Stimulated activated naive CD4-positive, alpha-beta T cell treated with Interleukin-2 at 50 U/mL for 16 hours (primary cell): ENCODE measurements at regions not wholly inside any gene's neighbourhood (a gene's known extent, or its start where the extent isn't known, plus 50 kb on each side); places are given as distances from the start of the nearest gene placed in this dataset.

ENCODE experiments used
- DNase-seq: peaks from one replicate; lab custom pipeline; 2025; lab: John Stamatoyannopoulos, UW

GRCh38 chr2:234247453-234248180 is 197.1 kb downstream of the SPP2 start:
- DNase-seq: no peak

DNA sequence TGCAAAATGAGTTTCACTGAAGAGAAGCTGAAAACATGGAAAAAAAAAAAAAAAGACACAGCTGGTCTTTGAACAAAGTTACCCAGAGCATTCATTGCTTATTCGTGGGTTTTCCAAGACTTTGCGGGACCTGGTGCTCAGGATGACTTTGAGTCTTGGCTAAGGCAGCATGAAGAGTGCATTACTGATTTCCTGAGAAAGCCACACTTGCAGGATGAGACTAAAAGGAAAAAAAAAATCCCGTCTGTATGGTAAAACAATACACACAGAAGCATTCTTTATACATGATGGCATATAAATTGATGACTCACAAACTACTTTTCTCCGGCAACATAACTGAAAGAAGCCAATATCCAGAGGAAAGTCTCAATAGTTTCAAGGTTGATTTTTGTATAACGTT is 195.4 kb downstream of the SPP2 start:
- no peak for DNase-seq

DNA sequence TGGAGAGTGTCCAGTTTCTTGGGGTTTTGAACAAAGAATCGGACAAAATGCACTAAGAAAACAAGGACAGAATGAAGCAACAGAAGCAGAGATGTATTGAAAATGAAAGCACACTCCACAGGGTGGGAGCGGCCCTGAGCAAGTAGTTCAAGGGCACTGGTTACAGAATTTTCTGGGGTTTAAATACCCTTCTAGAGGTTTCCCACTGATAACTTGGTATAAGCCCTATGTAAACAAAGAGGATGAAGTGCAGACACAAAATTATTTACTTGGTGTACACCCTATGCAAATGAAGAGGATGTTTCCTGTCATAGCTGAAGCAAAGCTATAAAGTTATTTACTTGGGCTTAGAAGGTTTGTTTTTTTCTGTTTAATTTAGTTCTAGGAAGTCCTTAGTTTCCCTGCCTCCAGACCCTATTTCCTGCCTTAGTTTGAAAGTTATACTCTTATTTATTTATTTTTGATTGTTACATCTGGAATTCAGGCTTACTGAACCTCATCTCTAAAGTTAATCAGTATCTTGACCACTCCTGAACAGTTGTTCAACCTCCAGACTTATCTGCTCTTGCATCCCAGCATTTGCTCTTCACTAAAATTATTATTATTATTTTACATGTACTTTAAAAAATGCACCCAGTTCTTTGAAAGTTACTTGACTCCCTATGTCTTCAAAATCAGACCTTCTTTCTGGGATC is 193.5 kb downstream of the SPP2 start:
- no peak for DNase-seq

- no peak for DNase-seq
Measured at GRCh38 chr2:234242459-234242836, 191.9 kb downstream of the SPP2 start.

DNA sequence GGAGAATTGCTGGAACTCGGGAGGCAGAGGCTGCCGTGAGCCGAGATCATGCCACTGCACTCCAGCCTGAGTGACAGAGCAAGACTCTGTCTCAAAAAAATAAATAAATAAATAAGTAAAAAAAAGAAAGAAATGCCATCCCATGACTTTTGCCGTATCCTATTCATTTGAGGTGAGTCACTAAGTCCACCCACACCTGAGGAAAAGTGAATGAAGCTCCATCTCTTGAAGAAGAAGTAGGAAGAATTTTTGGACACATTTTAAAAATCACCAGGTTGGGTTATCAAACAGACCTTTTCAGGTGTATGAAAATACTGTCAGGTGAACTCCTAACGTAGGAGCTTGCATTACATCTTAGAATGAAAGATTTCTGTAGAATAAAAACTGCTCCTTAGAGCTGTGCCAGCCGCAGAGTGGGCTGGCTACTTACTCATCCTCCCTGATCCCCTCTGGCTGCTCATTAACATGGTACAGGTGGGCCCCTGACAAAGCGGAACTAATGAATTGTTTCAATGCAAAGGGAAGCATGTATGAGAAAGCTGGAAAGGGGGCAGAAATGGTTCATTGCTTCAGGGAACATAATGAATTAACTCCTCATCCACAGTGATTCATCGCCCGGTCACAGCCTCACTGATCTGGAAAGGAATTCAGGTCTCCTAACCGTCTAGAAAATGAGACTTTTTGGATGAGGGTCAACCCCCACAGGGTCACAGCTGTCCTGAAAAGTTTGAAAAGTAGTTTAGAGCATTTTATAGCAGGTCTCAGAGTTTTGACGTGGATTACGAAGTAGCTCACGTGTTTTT is 191.4 kb downstream of the SPP2 start:
- DNase-seq: no peak

GRCh38 chr2:234240917-234241316 is 190.4 kb downstream of the SPP2 start:
- no peak for DNase-seq

GRCh38 chr2:234235191-234235590 is 184.7 kb downstream of the SPP2 start:
- DNase-seq: no peak

- no peak for DNase-seq
Measured at GRCh38 chr2:234231460-234231859, 181.0 kb downstream of the SPP2 start.

DNA sequence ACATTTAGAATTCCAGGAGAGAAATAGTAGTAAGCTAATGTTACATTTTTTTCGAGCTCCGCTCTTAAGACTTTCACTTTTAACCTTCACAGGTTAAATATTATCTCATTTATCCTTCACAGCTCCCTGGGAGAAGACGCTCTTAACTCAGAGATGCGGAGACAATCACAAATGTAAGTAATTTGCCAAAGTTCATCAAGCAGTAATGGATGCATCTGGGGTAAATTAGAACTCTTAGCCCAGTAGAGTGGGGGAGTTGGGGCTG is 168.5 kb downstream of the SPP2 start:
- no peak for DNase-seq

DNA sequence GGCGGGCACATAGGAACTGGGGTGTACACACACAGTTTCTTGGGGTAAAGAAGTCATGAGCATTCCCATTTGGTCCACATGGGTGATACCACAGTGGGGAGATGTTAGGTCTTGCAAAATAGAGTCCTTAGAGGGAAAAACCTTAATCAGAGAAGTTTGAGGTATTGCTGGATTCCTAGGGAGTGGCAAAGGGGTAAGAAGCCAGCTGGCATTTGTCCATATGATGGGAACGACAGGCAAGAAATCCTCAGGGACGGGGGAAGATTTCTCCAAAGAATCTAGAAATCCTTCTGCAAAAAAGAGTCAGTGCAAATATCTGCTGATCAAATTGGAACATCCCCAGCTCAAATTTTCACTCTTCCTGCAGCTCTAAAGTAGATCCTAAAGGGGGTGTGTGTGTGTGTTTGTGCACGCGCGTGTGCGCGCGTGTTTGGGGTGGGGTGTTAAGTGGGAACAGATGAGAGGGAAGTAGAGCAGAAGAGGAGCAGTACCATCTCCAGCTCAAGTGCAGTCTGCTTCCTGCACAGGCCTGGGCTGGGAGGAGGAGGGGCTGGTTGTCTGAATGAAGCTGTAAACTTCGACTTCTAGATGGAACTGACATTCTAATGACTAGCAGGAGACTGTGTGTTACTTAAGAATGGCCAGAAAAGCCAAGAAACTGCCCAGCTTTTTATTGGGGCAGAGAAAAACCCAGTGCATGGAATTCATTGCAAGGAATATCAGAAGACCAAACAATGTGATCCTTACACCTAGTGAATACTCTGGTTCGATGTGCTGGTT is 168.0 kb downstream of the SPP2 start:
- DNase-seq: no peak

- no peak for DNase-seq
Measured at GRCh38 chr2:234212534-234212933, 162.0 kb downstream of the SPP2 start.

GRCh38 chr2:234211797-234212196 is 161.3 kb downstream of the SPP2 start:
- no peak for DNase-seq

DNA sequence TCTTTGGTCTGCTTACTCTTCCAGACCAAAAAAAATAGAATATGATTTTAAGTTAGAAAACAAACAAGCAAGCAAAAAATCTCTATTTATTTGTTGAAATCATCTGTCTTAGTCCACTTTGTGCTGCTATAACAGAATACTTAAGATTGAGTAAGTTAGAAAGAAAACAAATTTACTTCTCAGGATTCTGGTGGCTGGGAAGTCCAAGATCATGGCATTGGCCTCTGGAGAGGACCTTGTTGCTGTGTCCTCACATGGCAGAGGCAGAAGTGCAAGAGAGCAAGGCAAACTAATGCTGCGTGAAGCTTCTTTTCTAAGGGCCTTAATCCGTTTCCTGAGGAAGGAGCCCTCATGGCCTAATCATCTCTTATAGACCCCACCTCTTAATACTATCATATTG is 156.2 kb downstream of the SPP2 start:
- no peak for DNase-seq

- no peak for DNase-seq
Measured at GRCh38 chr2:234204480-234204879, 154.0 kb downstream of the SPP2 start.

DNA sequence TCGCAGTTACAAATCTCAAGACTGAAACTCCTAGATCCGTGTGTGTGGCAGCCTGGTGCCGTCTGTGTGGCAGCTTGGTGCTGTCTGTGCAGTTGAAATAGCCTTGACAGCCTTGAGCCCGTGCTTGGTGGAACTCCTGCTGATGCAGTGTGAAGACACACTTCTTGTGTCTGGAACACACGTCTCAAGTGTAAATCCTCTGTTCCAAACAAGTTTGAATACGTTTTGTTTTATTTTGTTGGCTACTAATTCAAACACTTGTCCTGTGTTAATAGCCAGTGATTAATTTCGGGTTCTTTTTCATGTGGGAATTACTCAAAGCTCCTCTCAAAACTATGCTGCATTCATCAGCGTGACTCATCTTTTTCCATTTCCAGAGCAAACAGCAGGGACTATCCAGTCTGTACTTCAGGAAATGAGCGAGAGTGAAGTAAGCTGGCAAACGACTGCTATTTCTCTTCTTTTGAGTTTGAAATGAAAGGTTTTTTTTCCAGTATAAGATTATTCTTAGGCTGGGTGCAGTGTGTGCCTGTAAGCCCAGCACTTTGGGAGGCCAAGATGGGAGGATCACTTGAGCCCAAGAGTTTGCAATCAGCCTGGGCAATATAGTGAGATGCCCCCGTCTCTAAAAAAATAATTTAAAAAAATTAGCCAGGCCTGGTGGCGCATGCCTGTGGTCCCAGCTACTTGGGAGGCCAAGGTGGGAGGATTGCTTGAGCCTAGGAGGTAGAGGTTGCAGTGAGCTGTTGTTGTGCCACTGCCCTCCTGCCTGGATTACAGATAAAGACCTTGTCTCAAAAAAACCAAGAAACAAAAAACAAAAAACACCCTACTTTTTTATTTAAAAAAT is 152.9 kb downstream of the SPP2 start:
- no peak for DNase-seq

DNA sequence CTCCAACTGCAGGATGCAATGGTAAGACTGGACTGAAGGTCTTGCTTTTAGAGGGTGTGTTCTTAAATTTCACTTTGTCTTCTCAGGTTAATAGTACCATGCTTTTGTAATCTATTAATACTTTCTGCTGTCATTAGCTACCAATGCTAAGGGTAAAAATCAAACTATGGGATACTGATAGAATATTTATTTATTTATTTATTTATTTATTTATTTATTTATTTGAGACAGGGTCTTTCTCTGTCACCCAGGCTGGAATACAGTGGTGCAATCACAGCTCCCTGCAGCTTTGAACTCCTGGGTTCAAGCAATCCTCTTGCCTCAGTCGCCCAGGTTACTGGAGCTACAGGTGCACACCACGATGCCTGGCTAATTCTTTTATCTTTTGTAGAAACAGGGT is 152.1 kb downstream of the SPP2 start:
- DNase-seq: no peak

DNA sequence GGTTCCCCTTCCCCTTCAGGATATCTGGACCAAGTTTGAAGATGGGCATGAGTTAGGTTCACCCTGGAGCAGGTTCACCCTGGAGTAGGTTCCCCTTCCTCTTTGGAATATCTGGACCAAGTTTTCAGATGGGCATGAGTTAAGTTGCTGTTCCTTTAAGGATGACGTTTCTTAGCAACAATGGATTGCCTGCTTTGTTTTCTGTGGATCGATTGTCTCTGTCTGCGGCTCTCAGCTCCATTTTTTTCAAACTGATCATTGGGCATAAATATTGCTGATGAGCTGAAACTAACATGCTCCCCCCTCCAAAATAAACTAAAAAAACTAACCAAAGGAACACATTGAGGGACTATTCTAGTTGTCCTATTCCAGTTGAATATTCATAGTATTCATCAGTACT is 149.5 kb downstream of the SPP2 start:
- DNase-seq: no peak

- no peak for DNase-seq
Measured at GRCh38 chr2:234198976-234199375, 148.5 kb downstream of the SPP2 start.

- no peak for DNase-seq
Measured at GRCh38 chr2:234195516-234195915, 145.0 kb downstream of the SPP2 start.

DNA sequence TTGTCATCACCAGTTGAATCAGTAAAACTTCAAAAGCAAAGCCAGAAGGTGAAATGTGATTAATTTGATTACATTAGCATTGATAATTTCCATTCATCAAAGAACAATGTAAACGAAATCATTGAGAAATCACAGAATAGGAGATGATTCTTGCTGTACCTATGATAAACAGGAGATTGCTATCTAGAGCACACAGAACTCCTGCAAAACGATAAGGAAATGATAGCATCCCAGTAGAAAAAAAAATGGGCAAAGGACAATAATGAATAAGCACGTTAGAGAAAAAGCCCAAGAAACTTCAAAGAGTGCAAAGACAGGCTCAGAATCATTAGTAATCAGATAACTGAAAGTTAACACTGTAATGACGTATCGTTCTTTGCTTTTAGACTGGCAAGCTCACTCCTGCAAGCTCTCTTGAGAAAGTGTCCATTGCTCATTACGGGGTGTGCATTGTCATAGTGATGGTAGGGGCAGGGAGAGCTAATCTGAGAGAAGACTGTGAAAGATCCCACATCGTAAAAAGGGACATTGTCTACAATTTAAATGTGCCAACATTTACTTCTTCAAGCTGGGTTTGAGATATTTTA is 143.6 kb downstream of the SPP2 start:
- DNase-seq: no peak

- no peak for DNase-seq
Measured at GRCh38 chr2:234191819-234192407, 141.4 kb downstream of the SPP2 start.
